ENCODE measurements at regions not wholly inside any gene's neighbourhood (a gene's known extent, or its start where the extent isn't known, plus 50 kb on each side); places are given as distances from the start of the nearest gene placed in this dataset.

DNA sequence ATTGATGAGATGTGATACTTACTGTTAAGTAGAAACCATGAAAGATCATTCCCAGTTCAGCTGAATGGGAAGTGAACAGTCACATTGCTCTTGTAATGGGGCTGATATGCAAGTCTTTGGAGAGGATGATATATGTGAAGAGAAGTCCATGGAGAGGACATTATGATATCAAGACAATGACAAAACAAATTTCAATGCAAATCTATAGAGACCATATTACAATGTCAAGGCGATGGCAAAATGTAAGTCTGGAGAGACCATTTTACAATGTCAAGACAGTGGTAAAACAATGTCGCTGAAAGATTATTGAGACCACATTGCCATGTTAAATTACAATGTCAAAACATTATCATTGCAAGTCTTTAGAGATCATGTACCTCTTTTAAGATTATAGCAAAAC, 277.1 kb upstream of the MEIS2 start:
- TF ChIP-seq, protein P1, sequence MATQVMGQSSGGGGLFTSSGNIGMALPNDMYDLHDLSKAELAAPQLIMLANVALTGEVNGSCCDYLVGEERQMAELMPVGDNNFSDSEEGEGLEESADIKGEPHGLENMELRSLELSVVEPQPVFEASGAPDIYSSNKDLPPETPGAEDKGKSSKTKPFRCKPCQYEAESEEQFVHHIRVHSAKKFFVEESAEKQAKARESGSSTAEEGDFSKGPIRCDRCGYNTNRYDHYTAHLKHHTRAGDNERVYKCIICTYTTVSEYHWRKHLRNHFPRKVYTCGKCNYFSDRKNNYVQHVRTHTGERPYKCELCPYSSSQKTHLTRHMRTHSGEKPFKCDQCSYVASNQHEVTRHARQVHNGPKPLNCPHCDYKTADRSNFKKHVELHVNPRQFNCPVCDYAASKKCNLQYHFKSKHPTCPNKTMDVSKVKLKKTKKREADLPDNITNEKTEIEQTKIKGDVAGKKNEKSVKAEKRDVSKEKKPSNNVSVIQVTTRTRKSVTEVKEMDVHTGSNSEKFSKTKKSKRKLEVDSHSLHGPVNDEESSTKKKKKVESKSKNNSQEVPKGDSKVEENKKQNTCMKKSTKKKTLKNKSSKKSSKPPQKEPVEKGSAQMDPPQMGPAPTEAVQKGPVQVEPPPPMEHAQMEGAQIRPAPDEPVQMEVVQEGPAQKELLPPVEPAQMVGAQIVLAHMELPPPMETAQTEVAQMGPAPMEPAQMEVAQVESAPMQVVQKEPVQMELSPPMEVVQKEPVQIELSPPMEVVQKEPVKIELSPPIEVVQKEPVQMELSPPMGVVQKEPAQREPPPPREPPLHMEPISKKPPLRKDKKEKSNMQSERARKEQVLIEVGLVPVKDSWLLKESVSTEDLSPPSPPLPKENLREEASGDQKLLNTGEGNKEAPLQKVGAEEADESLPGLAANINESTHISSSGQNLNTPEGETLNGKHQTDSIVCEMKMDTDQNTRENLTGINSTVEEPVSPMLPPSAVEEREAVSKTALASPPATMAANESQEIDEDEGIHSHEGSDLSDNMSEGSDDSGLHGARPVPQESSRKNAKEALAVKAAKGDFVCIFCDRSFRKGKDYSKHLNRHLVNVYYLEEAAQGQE (IDR thresholded peaks at IDR 0.05; ENCODE audit: insufficient replicate concordance, low read depth): no peak
- no peak for TF ChIP-seq POLR2AphosphoS5 (IDR thresholded peaks at IDR 0.05; ENCODE audit: low read depth)
- Histone ChIP-seq H3K4me3 (replicated peaks; ENCODE audit: insufficient read depth, low read length) (no peak overlapping the region), H3K27me3 (ENCODE audit: insufficient read depth, poor library complexity, severe bottlenecking) (no peaks in the 10 kb centered on the region), H3K27ac (replicated peaks) (no peak overlapping the region)
- DNase-seq (ENCODE audit: low read depth in 1 of 2, low spot score in 1 of 2): no peak

DNA sequence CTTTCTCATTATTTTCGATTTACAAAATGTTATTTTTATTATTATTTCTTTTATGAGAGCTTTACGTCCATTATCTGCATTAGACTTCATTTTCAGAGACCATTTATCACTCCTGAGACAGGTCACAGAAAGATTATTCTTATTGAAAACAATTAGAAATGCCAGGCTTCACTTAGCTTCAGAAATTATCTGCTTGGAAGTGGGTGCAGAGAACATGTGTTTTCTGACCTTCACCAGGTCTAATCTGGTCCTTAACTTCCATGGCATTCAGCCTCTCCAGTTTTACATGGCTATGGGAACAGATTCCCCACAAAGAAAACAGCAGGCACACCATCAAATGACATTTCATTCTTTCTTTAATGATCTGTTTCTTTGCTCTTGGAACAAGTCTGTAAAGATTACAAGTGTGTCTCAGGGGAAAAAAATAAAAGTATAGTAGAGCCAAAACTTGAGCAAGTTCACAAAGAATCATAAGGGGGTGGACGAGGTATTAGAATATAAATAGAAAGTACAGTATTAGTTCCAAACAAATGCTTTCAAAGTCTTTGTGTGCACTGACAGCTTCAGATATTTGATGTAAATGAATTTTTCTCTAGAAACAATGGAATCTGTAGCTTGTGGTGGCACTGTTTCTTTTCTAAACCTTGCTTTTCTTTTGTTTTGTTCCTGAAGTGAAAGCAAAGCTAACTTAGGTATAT, 294.2 kb upstream of the MEIS2 start:
- Histone ChIP-seq H3K27me3 (ENCODE audit: insufficient read depth, poor library complexity, severe bottlenecking) (no peaks in the 10 kb centered on the region), H3K27ac (replicated peaks) (no peak overlapping the region), H3K4me3 (replicated peaks; ENCODE audit: insufficient read depth, low read length) (no peak overlapping the region)
- TF ChIP-seq SPI1 (IDR thresholded peaks at IDR 0.05; ENCODE audit: borderline replicate concordance, low read depth) (no peak), GABPA (IDR thresholded peaks at IDR 0.05; ENCODE audit: low read depth) (no peak), POLR2AphosphoS5 (IDR thresholded peaks at IDR 0.05; ENCODE audit: low read depth) (no peak)
- TF ChIP-seq, protein P1 (IDR thresholded peaks at IDR 0.05; ENCODE audit: insufficient replicate concordance, low read depth): no peak
- TF ChIP-seq, protein P2, sequence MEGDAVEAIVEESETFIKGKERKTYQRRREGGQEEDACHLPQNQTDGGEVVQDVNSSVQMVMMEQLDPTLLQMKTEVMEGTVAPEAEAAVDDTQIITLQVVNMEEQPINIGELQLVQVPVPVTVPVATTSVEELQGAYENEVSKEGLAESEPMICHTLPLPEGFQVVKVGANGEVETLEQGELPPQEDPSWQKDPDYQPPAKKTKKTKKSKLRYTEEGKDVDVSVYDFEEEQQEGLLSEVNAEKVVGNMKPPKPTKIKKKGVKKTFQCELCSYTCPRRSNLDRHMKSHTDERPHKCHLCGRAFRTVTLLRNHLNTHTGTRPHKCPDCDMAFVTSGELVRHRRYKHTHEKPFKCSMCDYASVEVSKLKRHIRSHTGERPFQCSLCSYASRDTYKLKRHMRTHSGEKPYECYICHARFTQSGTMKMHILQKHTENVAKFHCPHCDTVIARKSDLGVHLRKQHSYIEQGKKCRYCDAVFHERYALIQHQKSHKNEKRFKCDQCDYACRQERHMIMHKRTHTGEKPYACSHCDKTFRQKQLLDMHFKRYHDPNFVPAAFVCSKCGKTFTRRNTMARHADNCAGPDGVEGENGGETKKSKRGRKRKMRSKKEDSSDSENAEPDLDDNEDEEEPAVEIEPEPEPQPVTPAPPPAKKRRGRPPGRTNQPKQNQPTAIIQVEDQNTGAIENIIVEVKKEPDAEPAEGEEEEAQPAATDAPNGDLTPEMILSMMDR (IDR thresholded peaks at IDR 0.05; ENCODE audit: insufficient read depth, low read length): no peak
- DNase-seq (ENCODE audit: low read depth in 1 of 2, low spot score in 1 of 2): no peak

DNA sequence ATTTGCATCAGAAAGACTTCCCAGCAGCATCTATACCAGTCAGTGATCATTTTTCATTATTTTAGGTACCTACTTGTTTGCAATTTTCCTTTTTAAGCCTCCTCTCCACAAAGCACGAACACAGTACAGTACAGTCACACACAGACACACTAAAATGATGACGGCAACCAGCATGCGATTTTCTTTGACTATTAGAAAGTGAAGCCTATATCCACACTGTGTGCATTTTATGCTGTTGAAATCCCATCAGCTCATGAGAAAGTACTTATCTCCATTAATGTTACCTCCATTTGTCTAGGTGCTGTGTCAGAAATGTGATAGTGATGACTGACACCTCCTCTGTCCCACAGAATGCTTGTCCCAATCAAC, 294.7 kb upstream of the MEIS2 start:
- H3K4me3 ChIP-seq (replicated peaks; ENCODE audit: insufficient read depth, low read length): no peak overlapping the region
- no peaks in the 10 kb centered on the region for H3K27me3 ChIP-seq (ENCODE audit: insufficient read depth, poor library complexity, severe bottlenecking)
- TF ChIP-seq, protein P2 (IDR thresholded peaks at IDR 0.05; ENCODE audit: insufficient read depth, low read length): no peak
- TF ChIP-seq POLR2AphosphoS5 (IDR thresholded peaks at IDR 0.05; ENCODE audit: low read depth): no peak
- no peak for TF ChIP-seq GABPA (IDR thresholded peaks at IDR 0.05; ENCODE audit: low read depth)
- TF ChIP-seq, protein P1 (IDR thresholded peaks at IDR 0.05; ENCODE audit: insufficient replicate concordance, low read depth): no peak
- no peak for TF ChIP-seq SPI1 (IDR thresholded peaks at IDR 0.05; ENCODE audit: borderline replicate concordance, low read depth)
- DNase-seq (ENCODE audit: low read depth in 1 of 2, low spot score in 1 of 2): no peak
- H3K27ac ChIP-seq (replicated peaks): no peak overlapping the region

All from HL-60 (cell line).